ENCODE measurements at regions not wholly inside any gene's neighbourhood (a gene's known extent, or its start where the extent isn't known, plus 50 kb on each side); places are given as distances from the start of the nearest gene placed in this dataset.
"Not testable (repeated sequence)": the region's sequence is repeated elsewhere in the genome, so short reads cannot be mapped to it uniquely, and the experiment has no call there.

DNA sequence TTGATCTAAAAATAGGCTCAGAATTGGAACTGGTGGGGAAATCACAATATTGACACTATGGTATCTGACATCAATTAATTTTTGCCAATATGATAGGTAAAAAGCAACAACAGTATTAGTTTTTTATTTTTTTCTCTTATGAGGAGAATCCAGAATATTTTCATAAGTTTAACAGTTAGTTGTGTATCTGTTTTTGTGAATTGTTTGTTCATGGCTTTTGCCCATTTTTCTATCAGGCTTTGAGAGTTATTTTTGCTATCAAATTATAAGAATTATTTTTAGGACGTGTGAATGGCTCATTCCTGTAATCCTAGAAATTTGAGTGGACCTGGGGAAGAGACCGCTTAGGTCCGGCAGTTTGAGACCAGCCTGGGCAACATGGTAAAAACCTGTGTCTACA lies 608.6 kb upstream of the ADGRB3 start:
- no peak overlapping the region for H3K4me2 ChIP-seq (ENCODE audit: low read length)
- no peaks in the 10 kb centered on the region for H4K20me1 ChIP-seq (ENCODE audit: insufficient read depth, low read length)
- peaks cover 12% of the 10 kb centered on the region for H3K4me1 ChIP-seq (ENCODE audit: low read length)
- no peak overlapping the region for H2AFZ ChIP-seq (ENCODE audit: low read depth, low read length)
- H3K36me3 ChIP-seq (replicated peaks; ENCODE audit: low read depth, low read length), result no peaks in the 10 kb centered on the region
- no peak overlapping the region for H3K9ac ChIP-seq (ENCODE audit: low read length)
- no peaks in the 10 kb centered on the region for H3K27me3 ChIP-seq (ENCODE audit: low read depth, low read length)
- H3K27ac ChIP-seq (ENCODE audit: low read length), result no peak overlapping the region
- no peaks in the 10 kb centered on the region for H3K79me2 ChIP-seq (ENCODE audit: low read length)
- no peak overlapping the region for H3K4me3 ChIP-seq (ENCODE audit: low read length)
- no peaks in the 10 kb centered on the region for H3K9me3 ChIP-seq (ENCODE audit: insufficient read depth, low read length)
- TF ChIP-seq EZH2phosphoT487 (IDR thresholded peaks at IDR 0.05; ENCODE audit: low read depth), result no peak
- TF ChIP-seq, protein P1, sequence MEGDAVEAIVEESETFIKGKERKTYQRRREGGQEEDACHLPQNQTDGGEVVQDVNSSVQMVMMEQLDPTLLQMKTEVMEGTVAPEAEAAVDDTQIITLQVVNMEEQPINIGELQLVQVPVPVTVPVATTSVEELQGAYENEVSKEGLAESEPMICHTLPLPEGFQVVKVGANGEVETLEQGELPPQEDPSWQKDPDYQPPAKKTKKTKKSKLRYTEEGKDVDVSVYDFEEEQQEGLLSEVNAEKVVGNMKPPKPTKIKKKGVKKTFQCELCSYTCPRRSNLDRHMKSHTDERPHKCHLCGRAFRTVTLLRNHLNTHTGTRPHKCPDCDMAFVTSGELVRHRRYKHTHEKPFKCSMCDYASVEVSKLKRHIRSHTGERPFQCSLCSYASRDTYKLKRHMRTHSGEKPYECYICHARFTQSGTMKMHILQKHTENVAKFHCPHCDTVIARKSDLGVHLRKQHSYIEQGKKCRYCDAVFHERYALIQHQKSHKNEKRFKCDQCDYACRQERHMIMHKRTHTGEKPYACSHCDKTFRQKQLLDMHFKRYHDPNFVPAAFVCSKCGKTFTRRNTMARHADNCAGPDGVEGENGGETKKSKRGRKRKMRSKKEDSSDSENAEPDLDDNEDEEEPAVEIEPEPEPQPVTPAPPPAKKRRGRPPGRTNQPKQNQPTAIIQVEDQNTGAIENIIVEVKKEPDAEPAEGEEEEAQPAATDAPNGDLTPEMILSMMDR (IDR thresholded peaks at IDR 0.05; ENCODE audit: low read depth, low read length), result no peak

DNA sequence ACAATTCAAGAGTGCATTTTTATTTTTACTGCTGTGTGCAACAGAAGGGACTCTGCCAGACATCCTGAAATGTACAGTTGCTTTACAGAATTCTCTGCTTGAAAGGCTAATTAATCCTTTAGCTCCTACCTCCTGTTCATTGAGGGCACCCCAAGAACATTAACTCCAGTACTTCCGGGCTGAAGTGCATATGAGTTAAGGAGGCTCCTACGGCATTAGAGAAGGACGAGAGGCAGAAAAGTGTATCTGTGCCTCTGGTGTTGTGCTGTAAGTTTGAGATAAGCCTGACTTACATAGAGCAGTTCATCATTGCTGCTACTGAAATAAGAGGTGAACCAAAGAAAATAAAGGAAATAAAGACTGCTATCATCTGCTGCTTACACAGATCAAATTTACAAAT lies 609.3 kb upstream of the ADGRB3 start:
- no peak overlapping the region for H3K9ac ChIP-seq (ENCODE audit: low read length)
- TF ChIP-seq EZH2phosphoT487 (IDR thresholded peaks at IDR 0.05; ENCODE audit: low read depth), result no peak
- TF ChIP-seq, protein P1 (IDR thresholded peaks at IDR 0.05; ENCODE audit: low read depth, low read length), result no peak

DNA sequence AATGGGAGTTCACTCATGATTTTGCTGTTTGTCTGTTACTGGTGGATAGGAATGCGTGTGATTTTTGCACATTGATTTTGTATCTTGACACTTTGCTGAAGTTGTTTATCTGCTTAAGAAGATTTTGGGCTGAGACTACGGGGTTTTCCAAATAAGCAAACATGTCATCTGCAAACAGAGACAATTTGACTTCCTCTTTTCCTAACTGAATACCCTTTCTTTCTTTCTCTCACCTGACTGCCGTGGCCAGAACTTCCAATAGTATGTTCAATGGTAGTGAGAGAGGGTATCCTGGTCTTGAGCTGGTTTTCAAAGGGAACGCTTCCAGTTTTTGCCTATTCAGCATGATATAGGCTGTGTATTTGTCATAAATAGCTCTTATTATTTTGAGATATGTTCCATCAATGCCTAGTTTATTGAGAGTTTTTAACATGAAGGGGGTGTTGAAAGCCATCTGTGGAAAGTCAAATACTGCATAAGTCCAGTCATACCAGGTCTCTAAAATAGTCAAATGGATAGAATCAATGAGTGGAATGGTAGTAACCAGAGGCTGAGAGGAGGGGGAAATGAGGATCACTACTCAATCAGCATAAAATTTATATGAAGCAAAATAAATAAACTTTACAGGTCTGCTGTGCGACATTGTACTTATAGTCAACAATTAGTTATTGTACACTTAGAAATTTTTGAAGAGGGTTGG lies 610.4 kb upstream of the ADGRB3 start:
- no peaks in the 10 kb centered on the region for H3K9me3 ChIP-seq (ENCODE audit: insufficient read depth, low read length)
- H3K27ac ChIP-seq (ENCODE audit: low read length), result no peak overlapping the region
- no peaks in the 10 kb centered on the region for H3K79me2 ChIP-seq (ENCODE audit: low read length)
- H4K20me1 ChIP-seq (ENCODE audit: insufficient read depth, low read length), result no peaks in the 10 kb centered on the region
- TF ChIP-seq EZH2phosphoT487 (IDR thresholded peaks at IDR 0.05; ENCODE audit: low read depth), result no peak
- TF ChIP-seq, protein P1 (IDR thresholded peaks at IDR 0.05; ENCODE audit: low read depth, low read length), result no peak
- H3K4me2 ChIP-seq (ENCODE audit: low read length), result no peak overlapping the region
- H3K36me3 ChIP-seq (replicated peaks; ENCODE audit: low read depth, low read length), result no peaks in the 10 kb centered on the region
- no peak overlapping the region for H3K4me3 ChIP-seq (ENCODE audit: low read length)
- H3K9ac ChIP-seq (ENCODE audit: low read length), result no peak overlapping the region
- H3K4me1 ChIP-seq (ENCODE audit: low read length), result peaks cover 12% of the 10 kb centered on the region
- H3K27me3 ChIP-seq (ENCODE audit: low read depth, low read length), result no peaks in the 10 kb centered on the region
- no peak overlapping the region for H2AFZ ChIP-seq (ENCODE audit: low read depth, low read length)

More for the DNA sequence above, 609.3 kb upstream of the ADGRB3 start:
- no peaks in the 10 kb centered on the region for H3K79me2 ChIP-seq (ENCODE audit: low read length)
- H4K20me1 ChIP-seq (ENCODE audit: insufficient read depth, low read length), result no peaks in the 10 kb centered on the region
- H3K4me1 ChIP-seq (ENCODE audit: low read length), result peaks cover 12% of the 10 kb centered on the region
- H3K27me3 ChIP-seq (ENCODE audit: low read depth, low read length), result no peaks in the 10 kb centered on the region
- no peak overlapping the region for H2AFZ ChIP-seq (ENCODE audit: low read depth, low read length)
- no peaks in the 10 kb centered on the region for H3K36me3 ChIP-seq (replicated peaks; ENCODE audit: low read depth, low read length)
- no peak overlapping the region for H3K4me3 ChIP-seq (ENCODE audit: low read length)
- no peaks in the 10 kb centered on the region for H3K9me3 ChIP-seq (ENCODE audit: insufficient read depth, low read length)
- no peak overlapping the region for H3K4me2 ChIP-seq (ENCODE audit: low read length)
- H3K27ac ChIP-seq (ENCODE audit: low read length), result no peak overlapping the region

DNA sequence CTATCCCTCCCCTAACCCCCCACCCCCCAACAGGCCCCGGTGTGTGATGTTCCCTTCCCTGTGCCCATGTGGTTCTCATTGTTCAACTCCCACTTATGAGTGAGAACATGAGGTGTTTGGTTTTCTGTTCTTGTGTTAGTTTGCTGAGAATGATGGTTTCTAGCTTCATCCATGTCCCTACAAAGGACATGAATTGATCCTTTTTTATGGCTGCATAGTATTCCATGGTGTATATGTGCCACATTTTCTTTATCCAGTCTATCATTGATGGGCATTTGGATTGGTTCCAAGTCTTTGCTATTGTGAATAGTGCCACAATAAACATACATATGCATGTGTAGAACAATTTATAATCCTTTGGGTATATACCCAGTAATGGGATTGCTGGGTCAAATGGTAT lies 612.1 kb upstream of the ADGRB3 start:
- not testable (repeated sequence) for H3K36me3 ChIP-seq (replicated peaks; ENCODE audit: low read depth, low read length); H2AFZ ChIP-seq (ENCODE audit: low read depth, low read length); H3K27ac ChIP-seq (ENCODE audit: low read length); H4K20me1 ChIP-seq (ENCODE audit: insufficient read depth, low read length); H3K79me2 ChIP-seq (ENCODE audit: low read length); H3K9ac ChIP-seq (ENCODE audit: low read length); H3K4me2 ChIP-seq (ENCODE audit: low read length); H3K9me3 ChIP-seq (ENCODE audit: insufficient read depth, low read length); H3K4me3 ChIP-seq (ENCODE audit: low read length); H3K4me1 ChIP-seq (ENCODE audit: low read length); H3K27me3 ChIP-seq (ENCODE audit: low read depth, low read length)
